HepG2 (cell line): ENCODE measurements at regions not wholly inside any gene's neighbourhood (a gene's known extent, or its start where the extent isn't known, plus 50 kb on each side); places are given as distances from the start of the nearest gene placed in this dataset.

Experiments
- ATAC-seq: fragments of 200-7000 bp; cut with Tn5 transposase; 3 replicates; pipeline ENCODE4 v1.9.1; 2020; ENCODE audit warnings: mild to moderate bottlenecking, moderate library complexity
- BruUV-seq: library from RNA; stranded (reverse); fragments of 400-500 nt; replicated peaks from 2 replicates; lab custom pipeline; 2021; lab: Mats Ljungman, UMichigan
- CTCF ChIA-PET: fragments of 300-600 bp; formaldehyde crosslinking; extraction: SDS; loops from one replicate; lab custom pipeline; 2021; ENCODE audit warnings: low total read pairs, inconsistent platforms, low intra/inter-chr PET ratio; lab: Yijun Ruan, JAX
- POLR2A ChIA-PET: fragments of 350-600 bp; sonication (Branson Sonifier 250); formaldehyde crosslinking; loops from one replicate; lab custom pipeline; 2020; ENCODE audit warnings: antibody characterized with exemption, inconsistent platforms; lab: Yijun Ruan, JAX
- DNase-seq: peaks from one replicate; pipeline ENCODE4 v3.0.0-alpha.2; 2015; ENCODE audit warnings: low spot score
- FAIRE-seq: peaks from 3 replicates; lab custom pipeline; 2011; peaks lifted over from hg19 to GRCh38; lab: Jason Lieb, UNC
- H2AFZ ChIP-seq: one replicate; pipeline ENCODE4 v1.6.1; 2011; ENCODE audit warnings: low read length, inconsistent platforms
- H3K27ac ChIP-seq: fragments of 300-600 bp; 3 replicates; pipeline ENCODE4 v1.8.0; 2011; ENCODE audit warnings: mixed run types, mild to moderate bottlenecking, mixed read lengths, low read length, inconsistent platforms; ENCODE audit not compliant: insufficient read depth; ENCODE audit errors: extremely low read length
- H3K27me3 ChIP-seq, 2 experiments: fragments of 200-600 bp in 1 of 2; 2 replicates in 1 of 2; 3 replicates in 1 of 2; pipeline versions ENCODE4 v1.6.0 to v1.8.0; 2011; ENCODE audit warnings: low read length in 2 of 2, mild to moderate bottlenecking in 2 of 2, moderate library complexity in 2 of 2, inconsistent platforms in 1 of 2; ENCODE audit not compliant: insufficient read depth in 2 of 2, control insufficient read depth in 1 of 2
- H3K36me3 ChIP-seq, 2 experiments: fragments of 200-600 bp in 1 of 2; replicated peaks in 1 of 2; 2 replicates in 1 of 2; 3 replicates in 1 of 2; pipeline versions ENCODE4 v1.5.1 to v1.8.0; 2011; ENCODE audit warnings: low read length in 2 of 2, inconsistent platforms in 1 of 2; ENCODE audit not compliant: insufficient read depth in 2 of 2, control insufficient read depth in 1 of 2
- H3K4me1 ChIP-seq: 2 replicates; pipeline ENCODE4 v1.5.1; 2012; ENCODE audit warnings: low read length, inconsistent platforms; ENCODE audit not compliant: insufficient read depth
- H3K4me2 ChIP-seq: 2 replicates; pipeline ENCODE4 v1.6.0; 2011; ENCODE audit warnings: low read depth, low read length, inconsistent platforms
- H3K4me3 ChIP-seq, 3 experiments: fragments of 200-600 bp in 1 of 3; sonication (generic), shearing (Covaris generic) in 1 of 3; replicated peaks in 1 of 3; 2 replicates each; pipeline ENCODE4 v1.5.1; 2011 to 2016; ENCODE audit warnings: low read length in 3 of 3, inconsistent platforms in 2 of 3, low read depth in 2 of 3, mild to moderate bottlenecking in 2 of 3, control low read depth in 1 of 3, mixed read lengths in 1 of 3; ENCODE audit not compliant: insufficient read depth in 1 of 3
- H3K79me2 ChIP-seq: one replicate; pipeline ENCODE4 v1.6.1; 2011; ENCODE audit warnings: low read length, inconsistent platforms; ENCODE audit not compliant: insufficient read depth
- H3K9ac ChIP-seq: 2 replicates; pipeline ENCODE4 v1.6.0; 2011; ENCODE audit warnings: mild to moderate bottlenecking, low read depth, low read length, inconsistent platforms; ENCODE audit not compliant: insufficient read depth
- H3K9me3 ChIP-seq: 2 replicates; pipeline ENCODE4 v1.5.1; 2012; ENCODE audit warnings: mild to moderate bottlenecking, low read length
- H4K20me1 ChIP-seq: 2 replicates; pipeline ENCODE4 v1.6.0; 2011; ENCODE audit warnings: inconsistent platforms, mild to moderate bottlenecking, low read length, moderate library complexity; ENCODE audit not compliant: insufficient read depth
- GATAD2A ChIP-seq: IDR thresholded peaks from 2 replicates; pipeline ENCODE4 v1.6.1; 2016
- KAT7 ChIP-seq: IDR thresholded peaks from 2 replicates; pipeline ENCODE4 v1.6.1; 2018; ENCODE audit warnings: borderline replicate concordance, missing compliant biosample characterization
- KLF11 ChIP-seq: IDR thresholded peaks from 2 replicates; pipeline ENCODE4 v1.6.1; 2016; ENCODE audit warnings: missing compliant biosample characterization
- PPARG ChIP-seq: conservative IDR thresholded peaks from 2 replicates; pipeline ENCODE4 v1.6.1; 2016; ENCODE audit warnings: missing biosample characterization, missing genetic modification reagents
- YEATS2 ChIP-seq: sonication (generic); formaldehyde crosslinking; IDR thresholded peaks from 2 replicates; pipeline ENCODE4 v1.4.0; 2020; ENCODE audit warnings: missing genetic modification reagents, borderline replicate concordance
- ZNF816 ChIP-seq: sonication (generic); formaldehyde crosslinking; IDR thresholded peaks from 2 replicates; pipeline ENCODE4 v1.8.0; 2022; ENCODE audit warnings: missing genetic modification reagents, mild to moderate bottlenecking, borderline replicate concordance
- ZZZ3 ChIP-seq: sonication (generic); formaldehyde crosslinking; IDR thresholded peaks from 2 replicates; pipeline ENCODE4 v1.4.0; 2020; ENCODE audit warnings: missing genetic modification reagents, mild to moderate bottlenecking, borderline replicate concordance
- WGBS: methylation state at CpG from one replicate; pipeline ENCODE4 v1.1.6; 2017; ENCODE audit warnings: low lambda C conversion rate; 5-methylcytosine and 5-hydroxymethylcytosine counted together
- in situ Hi-C: cut with HindIII; loops from 2 replicates; pipeline ENCODE4 v1.10.0; 2017; ENCODE audit warnings: low pct_unique_long_range_greater_than_20kb; ENCODE audit not compliant: extremely low pct_ligation_motif_present
- intact Hi-C: fragments of 100-400 bp; cut with micrococcal nuclease; formaldehyde crosslinking; loops from one replicate; pipeline ENCODE4 v1.10.0; 2022; ENCODE audit not compliant: unreplicated experiment
- TF ChIP-seq, protein P1 (sequence below): sonication (generic); formaldehyde crosslinking; IDR thresholded peaks from 2 replicates; pipeline ENCODE4 v1.4.0; 2020; ENCODE audit warnings: missing genetic modification reagents, borderline replicate concordance
- TF ChIP-seq, protein P2 (sequence below): sonication (generic); formaldehyde crosslinking; IDR thresholded peaks from 2 replicates; pipeline ENCODE4 v1.4.0; 2020; ENCODE audit warnings: missing genetic modification reagents
- TF ChIP-seq, protein P3 (sequence below): sonication (generic); formaldehyde crosslinking; IDR thresholded peaks from 2 replicates; pipeline ENCODE4 v1.4.0; 2020; ENCODE audit warnings: missing genetic modification reagents
- TF ChIP-seq, protein P4 (sequence below): sonication (generic); formaldehyde crosslinking; IDR thresholded peaks from 2 replicates; pipeline ENCODE4 v1.5.0; 2020; ENCODE audit warnings: missing genetic modification reagents

DNA sequence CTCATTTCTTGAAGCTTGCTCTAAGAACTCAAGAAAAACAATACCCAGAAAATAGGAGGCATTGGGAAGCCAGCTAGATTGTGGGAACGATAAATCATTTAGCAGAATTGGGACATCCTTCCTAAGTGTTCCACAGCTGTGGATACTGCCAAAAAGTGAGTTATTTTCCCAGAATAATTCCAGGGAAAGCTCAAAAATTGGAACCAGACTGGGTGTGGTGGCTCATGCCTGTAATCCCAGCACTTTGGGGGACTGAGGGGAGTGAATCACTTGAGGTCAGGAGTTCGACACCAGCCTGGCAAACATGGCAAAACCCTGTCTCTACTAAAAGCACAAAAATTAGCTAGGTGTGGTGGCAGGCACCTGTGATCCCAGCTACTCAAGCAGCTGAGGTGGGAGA, 68.2 kb upstream of the GK2 start:
- H3K4me1 ChIP-seq = no peaks in the 10 kb centered on the region
- no peak for FAIRE-seq
- ChIA-PET POLR2A (no interaction called here), CTCF (no interaction called here)
- H3K27ac ChIP-seq = no peak overlapping the region
- H3K4me2 ChIP-seq = no peak overlapping the region
- H4K20me1 ChIP-seq = no peaks in the 10 kb centered on the region
- H3K9ac ChIP-seq = no peak overlapping the region
- H3K4me3 ChIP-seq = no peak overlapping the region
- TF ChIP-seq KLF11 (no peak), ZZZ3 (no peak)
- TF ChIP-seq, protein P1, sequence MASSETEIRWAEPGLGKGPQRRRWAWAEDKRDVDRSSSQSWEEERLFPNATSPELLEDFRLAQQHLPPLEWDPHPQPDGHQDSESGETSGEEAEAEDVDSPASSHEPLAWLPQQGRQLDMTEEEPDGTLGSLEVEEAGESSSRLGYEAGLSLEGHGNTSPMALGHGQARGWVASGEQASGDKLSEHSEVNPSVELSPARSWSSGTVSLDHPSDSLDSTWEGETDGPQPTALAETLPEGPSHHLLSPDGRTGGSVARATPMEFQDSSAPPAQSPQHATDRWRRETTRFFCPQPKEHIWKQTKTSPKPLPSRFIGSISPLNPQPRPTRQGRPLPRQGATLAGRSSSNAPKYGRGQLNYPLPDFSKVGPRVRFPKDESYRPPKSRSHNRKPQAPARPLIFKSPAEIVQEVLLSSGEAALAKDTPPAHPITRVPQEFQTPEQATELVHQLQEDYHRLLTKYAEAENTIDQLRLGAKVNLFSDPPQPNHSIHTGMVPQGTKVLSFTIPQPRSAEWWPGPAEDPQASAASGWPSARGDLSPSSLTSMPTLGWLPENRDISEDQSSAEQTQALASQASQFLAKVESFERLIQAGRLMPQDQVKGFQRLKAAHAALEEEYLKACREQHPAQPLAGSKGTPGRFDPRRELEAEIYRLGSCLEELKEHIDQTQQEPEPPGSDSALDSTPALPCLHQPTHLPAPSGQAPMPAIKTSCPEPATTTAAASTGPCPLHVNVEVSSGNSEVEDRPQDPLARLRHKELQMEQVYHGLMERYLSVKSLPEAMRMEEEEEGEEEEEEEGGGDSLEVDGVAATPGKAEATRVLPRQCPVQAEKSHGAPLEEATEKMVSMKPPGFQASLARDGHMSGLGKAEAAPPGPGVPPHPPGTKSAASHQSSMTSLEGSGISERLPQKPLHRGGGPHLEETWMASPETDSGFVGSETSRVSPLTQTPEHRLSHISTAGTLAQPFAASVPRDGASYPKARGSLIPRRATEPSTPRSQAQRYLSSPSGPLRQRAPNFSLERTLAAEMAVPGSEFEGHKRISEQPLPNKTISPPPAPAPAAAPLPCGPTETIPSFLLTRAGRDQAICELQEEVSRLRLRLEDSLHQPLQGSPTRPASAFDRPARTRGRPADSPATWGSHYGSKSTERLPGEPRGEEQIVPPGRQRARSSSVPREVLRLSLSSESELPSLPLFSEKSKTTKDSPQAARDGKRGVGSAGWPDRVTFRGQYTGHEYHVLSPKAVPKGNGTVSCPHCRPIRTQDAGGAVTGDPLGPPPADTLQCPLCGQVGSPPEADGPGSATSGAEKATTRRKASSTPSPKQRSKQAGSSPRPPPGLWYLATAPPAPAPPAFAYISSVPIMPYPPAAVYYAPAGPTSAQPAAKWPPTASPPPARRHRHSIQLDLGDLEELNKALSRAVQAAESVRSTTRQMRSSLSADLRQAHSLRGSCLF (CRISPR knock-in tag) = no peak
- H3K27me3 ChIP-seq = no peaks in the 10 kb centered on the region
- no peaks in the 10 kb centered on the region for H3K79me2 ChIP-seq
- no TSS peak for BruUV-seq
- no peaks in the 10 kb centered on the region for H3K9me3 ChIP-seq
- intact Hi-C loops = no loop called here
- H2AFZ ChIP-seq = no peak overlapping the region
- no peak for DNase-seq
- in situ Hi-C loops = no loop called here
- 2% methylated on average over 2 of the region's 2 CpGs for WGBS
- no peaks in the 10 kb centered on the region for H3K36me3 ChIP-seq
- no peak for ATAC-seq

DNA sequence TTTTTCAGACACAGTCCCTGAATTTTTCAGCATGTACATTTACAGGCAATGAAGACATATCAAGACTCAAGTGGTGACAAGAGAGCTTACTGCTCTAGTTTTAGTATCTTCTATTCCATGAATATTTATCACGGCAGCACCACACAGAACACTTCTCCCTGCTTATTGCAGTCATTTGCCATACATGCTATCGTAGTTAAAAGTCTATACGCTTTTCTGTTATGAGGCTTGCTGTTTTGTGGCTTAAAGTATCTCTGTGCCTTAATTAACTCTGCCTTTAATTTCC, 65.4 kb upstream of the GK2 start:
- 6% methylated on average over 3 of the region's 3 CpGs for WGBS
- TF ChIP-seq ZNF816 (CRISPR knock-in tag) = no peak
- no peak for TF ChIP-seq PPARG (CRISPR knock-in tag)
- TF ChIP-seq, protein P2, sequence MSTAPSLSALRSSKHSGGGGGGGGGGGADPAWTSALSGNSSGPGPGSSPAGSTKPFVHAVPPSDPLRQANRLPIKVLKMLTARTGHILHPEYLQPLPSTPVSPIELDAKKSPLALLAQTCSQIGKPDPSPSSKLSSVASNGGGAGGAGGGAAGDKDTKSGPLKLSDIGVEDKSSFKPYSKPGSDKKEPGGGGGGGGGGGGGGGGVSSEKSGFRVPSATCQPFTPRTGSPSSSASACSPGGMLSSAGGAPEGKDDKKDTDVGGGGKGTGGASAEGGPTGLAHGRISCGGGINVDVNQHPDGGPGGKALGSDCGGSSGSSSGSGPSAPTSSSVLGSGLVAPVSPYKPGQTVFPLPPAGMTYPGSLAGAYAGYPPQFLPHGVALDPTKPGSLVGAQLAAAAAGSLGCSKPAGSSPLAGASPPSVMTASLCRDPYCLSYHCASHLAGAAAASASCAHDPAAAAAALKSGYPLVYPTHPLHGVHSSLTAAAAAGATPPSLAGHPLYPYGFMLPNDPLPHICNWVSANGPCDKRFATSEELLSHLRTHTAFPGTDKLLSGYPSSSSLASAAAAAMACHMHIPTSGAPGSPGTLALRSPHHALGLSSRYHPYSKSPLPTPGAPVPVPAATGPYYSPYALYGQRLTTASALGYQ (CRISPR knock-in tag) = no peak
- TF ChIP-seq, protein P3, sequence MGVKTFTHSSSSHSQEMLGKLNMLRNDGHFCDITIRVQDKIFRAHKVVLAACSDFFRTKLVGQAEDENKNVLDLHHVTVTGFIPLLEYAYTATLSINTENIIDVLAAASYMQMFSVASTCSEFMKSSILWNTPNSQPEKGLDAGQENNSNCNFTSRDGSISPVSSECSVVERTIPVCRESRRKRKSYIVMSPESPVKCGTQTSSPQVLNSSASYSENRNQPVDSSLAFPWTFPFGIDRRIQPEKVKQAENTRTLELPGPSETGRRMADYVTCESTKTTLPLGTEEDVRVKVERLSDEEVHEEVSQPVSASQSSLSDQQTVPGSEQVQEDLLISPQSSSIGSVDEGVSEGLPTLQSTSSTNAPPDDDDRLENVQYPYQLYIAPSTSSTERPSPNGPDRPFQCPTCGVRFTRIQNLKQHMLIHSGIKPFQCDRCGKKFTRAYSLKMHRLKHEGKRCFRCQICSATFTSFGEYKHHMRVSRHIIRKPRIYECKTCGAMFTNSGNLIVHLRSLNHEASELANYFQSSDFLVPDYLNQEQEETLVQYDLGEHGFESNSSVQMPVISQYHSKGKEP (CRISPR knock-in tag) = no peak
- TF ChIP-seq GATAD2A (CRISPR knock-in tag) = no peak
- TF ChIP-seq, protein P4, sequence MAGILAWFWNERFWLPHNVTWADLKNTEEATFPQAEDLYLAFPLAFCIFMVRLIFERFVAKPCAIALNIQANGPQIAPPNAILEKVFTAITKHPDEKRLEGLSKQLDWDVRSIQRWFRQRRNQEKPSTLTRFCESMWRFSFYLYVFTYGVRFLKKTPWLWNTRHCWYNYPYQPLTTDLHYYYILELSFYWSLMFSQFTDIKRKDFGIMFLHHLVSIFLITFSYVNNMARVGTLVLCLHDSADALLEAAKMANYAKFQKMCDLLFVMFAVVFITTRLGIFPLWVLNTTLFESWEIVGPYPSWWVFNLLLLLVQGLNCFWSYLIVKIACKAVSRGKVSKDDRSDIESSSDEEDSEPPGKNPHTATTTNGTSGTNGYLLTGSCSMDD (CRISPR knock-in tag) = no peak
- no peak for TF ChIP-seq KAT7 (CRISPR knock-in tag)
- no peak for TF ChIP-seq YEATS2 (CRISPR knock-in tag)

More for the DNA sequence above, 65.4 kb upstream of the GK2 start:
- no peak for ATAC-seq
- Histone ChIP-seq H3K4me1 (no peaks in the 10 kb centered on the region), H3K4me2 (no peak overlapping the region), H2AFZ (no peak overlapping the region), H3K27me3 (no peaks in the 10 kb centered on the region; a peak in 1 of 5 replicates), H3K9ac (no peak overlapping the region), H3K79me2 (no peaks in the 10 kb centered on the region), H4K20me1 (no peaks in the 10 kb centered on the region), H3K27ac (no peak overlapping the region), H3K4me3 (no peak overlapping the region), H3K9me3 (no peaks in the 10 kb centered on the region), H3K36me3 (no peaks in the 10 kb centered on the region)
- no peak for FAIRE-seq
- in situ Hi-C loops (no loop called here), intact Hi-C loops (no loop called here)
- ChIA-PET CTCF (no interaction called here), POLR2A (no interaction called here)
- no peak for DNase-seq
- BruUV-seq = no TSS peak
